ENCODE measurements at regions not wholly inside any gene's neighbourhood (a gene's known extent, or its start where the extent isn't known, plus 50 kb on each side); places are given as distances from the start of the nearest gene placed in this dataset.

DNA sequence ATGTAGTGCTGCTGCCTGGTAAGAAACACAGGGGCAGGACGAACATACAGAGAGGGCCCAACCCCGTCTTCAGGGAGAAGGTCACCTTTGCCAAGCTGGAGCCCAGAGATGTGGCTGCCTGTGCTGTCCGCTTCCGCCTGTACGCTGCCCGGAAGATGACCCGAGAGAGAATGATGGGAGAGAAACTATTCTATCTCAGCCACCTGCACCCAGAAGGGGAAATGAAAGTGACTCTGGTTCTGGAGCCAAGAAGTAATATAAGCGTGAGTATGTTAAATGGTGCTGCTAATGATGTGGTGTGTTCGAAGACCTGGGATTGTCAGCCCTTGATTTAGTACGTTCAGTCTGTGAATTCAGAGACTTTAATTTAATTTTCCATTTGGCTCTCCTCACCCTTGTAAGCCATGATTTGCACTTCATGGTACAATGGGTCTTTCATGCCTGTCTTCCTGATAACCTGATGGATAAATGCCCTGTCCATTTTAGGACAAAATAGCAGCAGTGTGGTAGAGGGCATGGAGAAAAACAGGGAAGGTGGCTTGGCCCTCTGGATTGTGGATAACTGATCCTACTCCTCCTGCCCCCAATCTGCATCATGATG lies 318.9 kb downstream of the SNAPC1 start:
- no peaks in the 10 kb centered on the region for H3K4me1 ChIP-seq
- no peaks in the 10 kb centered on the region for H3K9me3 ChIP-seq
- H3K27ac ChIP-seq: no peak overlapping the region
- ATAC-seq (no peak), DNase-seq (no peak), FAIRE-seq (no peak)
- TF ChIP-seq, protein P1, sequence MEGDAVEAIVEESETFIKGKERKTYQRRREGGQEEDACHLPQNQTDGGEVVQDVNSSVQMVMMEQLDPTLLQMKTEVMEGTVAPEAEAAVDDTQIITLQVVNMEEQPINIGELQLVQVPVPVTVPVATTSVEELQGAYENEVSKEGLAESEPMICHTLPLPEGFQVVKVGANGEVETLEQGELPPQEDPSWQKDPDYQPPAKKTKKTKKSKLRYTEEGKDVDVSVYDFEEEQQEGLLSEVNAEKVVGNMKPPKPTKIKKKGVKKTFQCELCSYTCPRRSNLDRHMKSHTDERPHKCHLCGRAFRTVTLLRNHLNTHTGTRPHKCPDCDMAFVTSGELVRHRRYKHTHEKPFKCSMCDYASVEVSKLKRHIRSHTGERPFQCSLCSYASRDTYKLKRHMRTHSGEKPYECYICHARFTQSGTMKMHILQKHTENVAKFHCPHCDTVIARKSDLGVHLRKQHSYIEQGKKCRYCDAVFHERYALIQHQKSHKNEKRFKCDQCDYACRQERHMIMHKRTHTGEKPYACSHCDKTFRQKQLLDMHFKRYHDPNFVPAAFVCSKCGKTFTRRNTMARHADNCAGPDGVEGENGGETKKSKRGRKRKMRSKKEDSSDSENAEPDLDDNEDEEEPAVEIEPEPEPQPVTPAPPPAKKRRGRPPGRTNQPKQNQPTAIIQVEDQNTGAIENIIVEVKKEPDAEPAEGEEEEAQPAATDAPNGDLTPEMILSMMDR (IDR thresholded peaks at IDR 0.05): no peak
- WGBS, 2 donors: 81 to 86% methylated on average over 10 of the region's 10 CpGs
- intact Hi-C loops (cut with DNase I): no loop called here
- no peaks in the 10 kb centered on the region for H3K27me3 ChIP-seq
- H3K36me3 ChIP-seq: no peaks in the 10 kb centered on the region
- H3K4me3 ChIP-seq: no peak overlapping the region

DNA sequence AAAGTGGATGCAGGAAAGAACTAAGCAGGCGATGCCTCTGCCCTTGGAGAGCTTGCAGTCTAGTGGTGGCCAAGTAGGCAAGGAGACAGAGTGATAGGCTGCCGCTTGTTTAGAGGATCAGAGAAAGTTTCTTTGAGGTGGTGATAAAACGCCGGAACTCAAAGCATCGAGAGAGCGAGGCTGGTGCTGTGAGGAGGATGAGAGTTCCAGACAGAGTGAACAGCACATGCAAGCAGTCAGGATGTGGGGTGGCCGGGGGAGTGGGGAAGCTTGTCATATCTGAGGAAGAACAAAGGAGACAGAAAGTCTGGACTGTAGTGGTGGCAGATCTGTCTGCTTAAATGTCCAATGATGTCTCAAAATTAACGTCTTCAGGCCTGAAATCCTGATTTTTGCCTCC lies 319.7 kb downstream of the SNAPC1 start:
- no peaks in the 10 kb centered on the region for H3K36me3 ChIP-seq
- no peak overlapping the region for H3K27ac ChIP-seq
- WGBS, 2 donors: 73 to 74% methylated on average over 8 of the region's 8 CpGs
- no peaks in the 10 kb centered on the region for H3K27me3 ChIP-seq
- FAIRE-seq: no peak
- intact Hi-C loops (cut with DNase I): no loop called here
- TF ChIP-seq, protein P1 (IDR thresholded peaks at IDR 0.05): no peak
- ATAC-seq: no peak
- H3K4me1 ChIP-seq: no peaks in the 10 kb centered on the region
- no peak overlapping the region for H3K4me3 ChIP-seq
- DNase-seq: no peak
- no peaks in the 10 kb centered on the region for H3K9me3 ChIP-seq

DNA sequence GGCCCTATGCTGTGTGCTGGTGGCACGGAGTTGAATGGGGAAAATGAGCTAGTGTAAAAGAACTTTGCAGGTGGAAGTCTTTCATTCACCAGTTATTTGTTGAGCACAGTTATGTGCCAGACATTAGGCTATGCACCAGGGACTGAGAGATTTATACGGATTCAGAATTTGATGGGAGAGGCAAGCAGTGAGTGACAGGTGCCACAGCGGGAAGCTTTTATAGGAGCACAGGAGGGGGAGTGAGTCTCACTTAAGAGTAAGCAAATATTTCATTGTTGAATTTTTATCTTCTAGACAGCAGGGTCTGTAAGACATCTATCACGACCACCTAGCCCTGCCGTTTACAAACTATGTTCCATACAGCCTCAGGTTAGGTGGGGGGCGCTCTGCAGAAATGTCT lies 320.6 kb downstream of the SNAPC1 start:
- intact Hi-C loops (cut with DNase I): no loop called here
- Histone ChIP-seq H3K4me3 (no peak overlapping the region), H3K27me3 (no peaks in the 10 kb centered on the region), H3K27ac (no peak overlapping the region), H3K9me3 (no peaks in the 10 kb centered on the region), H3K36me3 (no peaks in the 10 kb centered on the region), H3K4me1 (no peaks in the 10 kb centered on the region)
- FAIRE-seq (no peak), ATAC-seq (no peak), DNase-seq (no peak)
- 64% methylated on average over 6 of the region's 6 CpGs for WGBS, 2 donors
- TF ChIP-seq, protein P1 (IDR thresholded peaks at IDR 0.05): no peak

DNA sequence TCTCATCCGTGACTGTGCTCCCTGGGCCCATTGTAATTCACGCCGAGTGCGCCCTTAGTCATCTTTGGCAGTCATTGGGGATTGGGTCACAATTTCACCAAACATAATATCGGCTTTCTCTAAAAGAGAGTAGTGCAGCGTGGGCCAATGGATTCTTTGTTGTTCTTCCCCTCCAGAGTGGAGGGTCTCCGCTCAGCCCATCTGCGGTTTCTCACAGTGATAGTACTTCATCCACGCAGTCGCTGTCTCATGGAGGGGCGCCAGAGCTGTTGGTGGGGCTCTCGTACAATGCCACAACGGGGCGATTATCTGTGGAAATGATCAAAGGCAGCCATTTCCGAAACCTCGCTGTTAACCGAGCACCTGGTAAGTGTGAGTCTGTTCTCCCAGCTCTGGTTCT lies 321.8 kb downstream of the SNAPC1 start:
- no peaks in the 10 kb centered on the region for H3K9me3 ChIP-seq
- no peak for ATAC-seq
- DNase-seq: no peak
- H3K27ac ChIP-seq: no peak overlapping the region
- no peaks in the 10 kb centered on the region for H3K27me3 ChIP-seq
- no peak for FAIRE-seq
- H3K4me1 ChIP-seq: no peaks in the 10 kb centered on the region
- TF ChIP-seq, protein P1 (IDR thresholded peaks at IDR 0.05): no peak
- H3K36me3 ChIP-seq: no peaks in the 10 kb centered on the region
- intact Hi-C loops (cut with DNase I): no loop called here
- 90 to 93% methylated on average over 17 of the region's 17 CpGs for WGBS, 2 donors
- no peak overlapping the region for H3K4me3 ChIP-seq

DNA sequence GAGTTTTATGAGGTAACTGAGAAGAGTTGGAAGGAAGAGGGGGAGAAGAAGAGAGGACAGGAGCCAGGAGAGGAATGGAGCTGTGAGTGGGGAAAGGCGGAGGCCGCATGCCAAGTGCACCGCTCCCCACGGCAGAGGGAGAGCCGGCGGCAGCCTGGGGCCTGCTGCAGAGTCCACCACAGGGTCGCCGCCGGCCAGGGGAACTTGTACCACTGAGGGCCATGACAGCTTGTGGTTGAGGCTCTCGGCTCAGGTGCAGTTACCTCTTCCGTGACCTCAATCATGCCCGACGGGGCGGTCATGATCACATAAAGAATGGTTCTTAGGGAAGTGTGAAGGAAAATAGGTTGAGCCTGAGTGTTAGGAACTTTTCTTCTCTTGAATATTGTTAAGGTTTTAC lies 325.0 kb downstream of the SNAPC1 start:
- FAIRE-seq (no peak), ATAC-seq (no peak), DNase-seq (no peak)
- H3K27ac ChIP-seq: no peak overlapping the region
- H3K36me3 ChIP-seq: no peaks in the 10 kb centered on the region
- WGBS, 2 donors: 91 to 93% methylated on average over 14 of the region's 14 CpGs
- TF ChIP-seq, protein P1 (IDR thresholded peaks at IDR 0.05): no peak
- no peaks in the 10 kb centered on the region for H3K4me1 ChIP-seq
- no peaks in the 10 kb centered on the region for H3K27me3 ChIP-seq
- intact Hi-C loops (cut with DNase I): no loop called here
- H3K4me3 ChIP-seq: no peak overlapping the region
- H3K9me3 ChIP-seq: no peaks in the 10 kb centered on the region
